Left lung (tissue), 4 donors: ENCODE measurements at regions not wholly inside any gene's neighbourhood (a gene's known extent, or its start where the extent isn't known, plus 50 kb on each side); places are given as distances from the start of the nearest gene placed in this dataset.

Source experiments
- ATAC-seq: fragments of 200-7000 bp; cut with Tn5 transposase; one replicate; pipeline ENCODE4 v1.9.1; 2020; ENCODE audit warnings: moderate library complexity
- DNase-seq, 4 donors: peaks; one replicate each; pipeline ENCODE4 v3.0.0-alpha.2; 2013 to 2020
- H3K27ac ChIP-seq, 2 donors: fragments of 200-600 bp; sonication (generic) in 1 of 2; one replicate each; pipeline versions ENCODE4 v1.5.0 to v1.8.0; 2020 to 2021
- H3K27me3 ChIP-seq, 2 donors: fragments of 200-600 bp; sonication (generic) in 1 of 2; one replicate each; pipeline versions ENCODE4 v1.5.0 to v1.8.0; 2020 to 2021
- H3K36me3 ChIP-seq, 2 donors: fragments of 200-600 bp; sonication (generic) in 1 of 2; one replicate each; pipeline versions ENCODE4 v1.5.0 to v1.8.0; 2020 to 2021
- H3K4me1 ChIP-seq, 2 donors: fragments of 200-600 bp; one replicate each; pipeline ENCODE4 v1.8.0; 2021
- H3K4me3 ChIP-seq, 2 donors: fragments of 200-600 bp; sonication (generic) in 1 of 2; one replicate each; pipeline versions ENCODE4 v1.5.0 to v1.8.0; 2020 to 2021; ENCODE audit warnings: mild to moderate bottlenecking in 1 of 2
- H3K9me3 ChIP-seq, 2 donors: fragments of 200-600 bp; sonication (generic) in 1 of 2; one replicate each; pipeline versions ENCODE4 v1.5.0 to v1.8.0; 2020 to 2021
- CTCF ChIP-seq, 2 donors: fragments of 200-600 bp; sonication (generic) in 1 of 2; IDR thresholded peaks; one replicate each; pipeline versions ENCODE4 v1.5.0 to v1.8.0; 2021; ENCODE audit warnings: antibody characterized with exemption in 2 of 2
- intact Hi-C, 2 donors: fragments of 100-400 bp; cut with DNase I; formaldehyde crosslinking; loops; one replicate each; pipeline versions ENCODE4 v1.11.2 to v1.14.2; 2022
- donor health status: DM: no; HTN: yes; CAD: no.
- donor health status: DM: no; HTN: no; CAD: no.

DNA sequence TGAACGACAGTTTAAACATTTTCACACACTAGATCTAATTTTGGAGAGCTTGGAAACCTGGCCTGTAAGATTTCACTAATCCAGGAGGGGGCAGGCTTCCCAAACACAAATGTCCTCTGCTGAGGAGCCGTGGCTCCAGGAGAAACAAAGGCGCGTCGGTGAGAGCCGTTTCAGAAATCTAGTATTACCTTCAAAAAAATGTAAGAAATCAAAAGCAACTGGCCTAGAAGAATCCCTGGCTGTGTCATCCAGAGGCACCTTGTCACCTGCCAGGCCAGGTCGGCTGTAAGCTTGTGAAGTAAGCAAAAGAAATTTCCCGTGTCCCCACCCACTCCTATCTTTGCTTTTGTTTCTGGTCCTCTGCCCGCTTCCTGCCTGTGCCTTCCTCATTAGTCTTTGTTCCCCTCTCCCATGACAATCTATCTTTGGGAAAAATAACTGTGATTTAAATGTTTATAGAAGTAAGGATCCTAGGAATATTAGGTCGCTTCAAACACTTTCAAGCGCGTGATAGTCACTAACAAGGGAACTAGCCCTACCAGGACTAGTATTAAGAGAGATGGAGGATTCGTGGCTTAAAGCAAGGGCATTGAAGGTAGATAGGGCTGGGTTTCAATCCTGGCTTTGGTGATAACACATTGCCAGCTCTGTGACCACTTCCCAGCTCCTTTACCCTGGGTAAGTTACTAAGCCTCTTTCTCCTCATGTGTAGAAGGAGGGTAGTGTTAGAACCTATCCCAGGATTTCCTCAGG is 99.5 kb upstream of the STK39 start:
- Histone ChIP-seq H3K27me3 (peaks cover 0 to 6% of the 10 kb centered on the region in 2 donors), H3K4me3 (peak overlapping the region; percentile 24 to 32), H3K9me3 (no peaks in the 10 kb centered on the region), H3K4me1 (peaks cover 0 to 4% of the 10 kb centered on the region in 2 donors), H3K27ac (no peak overlapping the region), H3K36me3 (no peaks in the 10 kb centered on the region)
- intact Hi-C loops = loop anchor here in 1 of 2 donors (5.0 to 10.0 kb wide), 3 partner anchors 358 to 575 kb away; no protein-coding TSS in a partner anchor
- TF ChIP-seq CTCF (IDR thresholded peaks at IDR 0.05) = peak; percentile 76 to 79
- DNase-seq (peak in 3 of 4 donors; percentile 60 to 81 (median 72)), ATAC-seq (peak; percentile 95)

- peaks cover 0 to 4% of the 10 kb centered on the region in 2 donors for H3K4me1 ChIP-seq
- ATAC-seq (peak; percentile 53), DNase-seq (no peak)
- H3K36me3 ChIP-seq = no peaks in the 10 kb centered on the region
- H3K27me3 ChIP-seq = no peaks in the 10 kb centered on the region
- H3K27ac ChIP-seq = no peak overlapping the region
- TF ChIP-seq CTCF (IDR thresholded peaks at IDR 0.05) = peak in 1 of 2 donors; percentile 23
- intact Hi-C loops = loop anchor here in 1 of 2 donors (5.0 to 10.0 kb wide), 3 partner anchors 357 to 574 kb away; no protein-coding TSS in a partner anchor
- no peaks in the 10 kb centered on the region for H3K9me3 ChIP-seq
- H3K4me3 ChIP-seq = no peak overlapping the region
These were observed 100.7 kb upstream of the STK39 start for GRCh38 chr2:168348076-168348475.

DNA sequence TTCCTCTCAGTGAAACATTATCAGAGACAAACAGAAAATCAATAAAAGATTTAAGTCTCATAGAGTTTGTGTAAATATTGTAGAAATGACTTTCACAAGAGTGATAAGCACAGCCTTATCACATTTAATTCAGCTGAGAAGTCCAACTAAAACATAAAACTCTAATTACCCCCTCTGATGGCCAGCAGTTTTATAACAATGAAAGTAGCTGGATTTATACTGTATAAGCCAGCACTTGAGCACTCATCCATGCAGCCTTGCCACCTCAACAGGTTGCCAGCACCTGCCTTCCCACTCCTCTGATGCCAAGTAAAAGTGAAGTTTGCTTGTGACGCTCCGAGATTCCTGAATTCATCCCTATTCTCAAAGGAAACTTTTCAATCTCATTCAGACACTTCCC is 103.0 kb upstream of the STK39 start:
- intact Hi-C loops = no loop called here
- no peaks in the 10 kb centered on the region for H3K9me3 ChIP-seq
- H3K27ac ChIP-seq = no peak overlapping the region
- peaks cover 0 to 4% of the 10 kb centered on the region in 2 donors for H3K4me1 ChIP-seq
- no peaks in the 10 kb centered on the region for H3K36me3 ChIP-seq
- no peak for TF ChIP-seq CTCF (IDR thresholded peaks at IDR 0.05)
- no peak overlapping the region for H3K4me3 ChIP-seq
- ATAC-seq = no peak
- no peak for DNase-seq
- H3K27me3 ChIP-seq = no peaks in the 10 kb centered on the region

GRCh38 chr2:168353251-168353650 is 102.8 kb upstream of the CERS6 start:
- no peak overlapping the region for H3K4me3 ChIP-seq
- no peak for DNase-seq
- H3K36me3 ChIP-seq = no peaks in the 10 kb centered on the region
- no peaks in the 10 kb centered on the region for H3K9me3 ChIP-seq
- intact Hi-C loops = no loop called here
- no peaks in the 10 kb centered on the region for H3K27me3 ChIP-seq
- H3K27ac ChIP-seq = no peak overlapping the region
- TF ChIP-seq CTCF (IDR thresholded peaks at IDR 0.05) = no peak
- no peak for ATAC-seq
- no peaks in the 10 kb centered on the region for H3K4me1 ChIP-seq

- no peak for TF ChIP-seq CTCF (IDR thresholded peaks at IDR 0.05)
- no peaks in the 10 kb centered on the region for H3K9me3 ChIP-seq
- no peak for ATAC-seq
- intact Hi-C loops = no loop called here
- no peaks in the 10 kb centered on the region for H3K4me1 ChIP-seq
- DNase-seq = no peak
- no peak overlapping the region for H3K27ac ChIP-seq
- H3K27me3 ChIP-seq = no peaks in the 10 kb centered on the region
- no peak overlapping the region for H3K4me3 ChIP-seq
- H3K36me3 ChIP-seq = no peaks in the 10 kb centered on the region
These were observed 101.6 kb upstream of the CERS6 start for GRCh38 chr2:168354499-168354898.
